Embryonic facial prominence (tissue), 1 donor: ENCODE measurements at regions not wholly inside any gene's neighbourhood (a gene's known extent, or its start where the extent isn't known, plus 50 kb on each side); places are given as distances from the start of the nearest gene placed in this dataset.
A peak's percentile ranks its signal among the peaks of the same experiment; 100 is the strongest.
"Not testable (repeated sequence)": the region's sequence is repeated elsewhere in the genome, so short reads cannot be mapped to it uniquely, and the experiment has no call there.

ENCODE experiments used
- DNase-seq: peaks from one replicate; pipeline ENCODE4 v3.0.0-alpha.2; 2016; ENCODE audit errors: extremely low spot score

DNA sequence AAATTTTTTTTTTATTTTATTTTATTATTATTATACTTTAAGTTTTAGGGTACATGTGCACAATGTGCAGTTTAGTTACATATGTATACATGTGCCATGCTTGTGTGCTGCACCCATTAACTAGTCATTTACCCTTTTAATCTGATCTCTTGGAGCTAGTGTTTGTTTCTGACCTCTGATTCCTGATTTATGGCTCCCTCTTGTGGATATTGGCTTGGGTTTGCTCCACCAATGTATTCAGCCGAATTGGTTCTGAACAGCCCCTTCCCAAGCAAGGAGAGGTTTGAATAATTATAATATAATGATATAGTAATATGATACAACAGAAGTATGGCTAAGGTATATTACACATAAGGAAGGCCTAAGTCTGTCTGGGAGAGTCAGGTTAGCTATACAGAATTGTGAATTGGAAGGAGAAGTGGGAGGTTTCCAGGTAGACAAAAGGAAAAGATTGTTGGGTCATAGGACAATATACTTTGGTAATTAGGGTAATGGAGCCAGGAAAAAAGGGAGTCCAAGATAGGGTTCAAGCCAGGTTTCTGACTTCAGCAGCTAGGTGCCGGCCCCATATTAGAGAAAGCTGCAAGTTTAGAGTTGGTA is 53.1 kb upstream of the HMCN1 start:
- no peak for DNase-seq

DNA sequence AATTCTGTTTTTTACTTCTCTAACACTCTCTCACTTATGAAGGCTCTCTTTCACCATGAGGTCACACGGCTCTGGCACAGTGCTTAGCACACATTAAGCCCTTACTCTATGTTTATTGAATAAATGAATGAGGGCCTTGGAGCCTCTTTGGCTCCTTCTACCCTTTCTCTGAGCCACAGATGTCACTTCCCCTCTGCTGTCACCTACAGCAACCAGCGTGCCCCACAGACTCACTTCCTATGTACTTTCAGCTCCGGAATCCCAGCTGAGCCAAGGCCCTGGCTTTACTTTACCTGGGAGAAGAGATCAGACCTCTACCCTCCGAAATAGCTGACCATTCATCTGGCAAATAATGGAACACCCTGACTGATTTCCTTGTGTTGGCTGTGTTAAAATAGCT is 53.7 kb upstream of the HMCN1 start:
- no peak for DNase-seq

DNA sequence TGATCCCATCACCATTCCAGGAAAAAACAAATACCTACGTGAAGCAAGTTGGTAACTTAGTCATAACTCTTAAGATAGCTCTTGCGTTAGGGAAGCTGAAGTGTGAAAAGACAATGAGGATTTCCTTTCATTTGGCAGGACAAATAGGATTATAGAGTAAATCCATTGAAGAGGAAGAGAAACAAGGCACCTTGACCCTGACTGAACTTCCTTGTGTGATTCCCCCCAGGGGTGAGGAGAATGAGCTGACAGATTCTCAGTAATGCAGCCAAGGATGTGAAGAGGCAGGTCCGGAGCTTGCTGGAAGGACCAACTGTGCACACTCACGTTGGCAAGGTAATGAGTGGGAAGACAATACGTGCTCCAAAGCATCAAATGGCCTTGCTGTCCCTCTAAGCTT is 55.0 kb upstream of the HMCN1 start:
- DNase-seq, result no peak

DNA sequence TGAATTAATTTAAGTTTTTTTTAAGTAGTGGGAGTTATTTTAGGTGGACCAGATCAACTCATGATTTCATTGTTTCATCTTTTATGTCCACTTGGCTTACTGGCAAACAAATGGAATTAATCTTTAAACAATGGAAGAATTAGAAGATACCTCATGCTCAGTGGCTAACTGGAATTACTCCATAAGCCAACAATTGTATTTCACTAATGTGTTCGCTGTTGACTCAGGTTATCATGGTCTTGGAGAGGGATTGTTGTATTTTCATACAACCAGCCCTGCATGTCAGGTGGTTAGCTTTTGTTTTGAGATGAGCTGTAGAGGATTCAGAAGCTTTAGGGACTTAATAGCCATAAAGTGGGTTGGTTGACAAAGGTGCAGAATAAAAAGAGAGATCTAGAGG is 57.2 kb upstream of the HMCN1 start:
- no peak for DNase-seq

DNA sequence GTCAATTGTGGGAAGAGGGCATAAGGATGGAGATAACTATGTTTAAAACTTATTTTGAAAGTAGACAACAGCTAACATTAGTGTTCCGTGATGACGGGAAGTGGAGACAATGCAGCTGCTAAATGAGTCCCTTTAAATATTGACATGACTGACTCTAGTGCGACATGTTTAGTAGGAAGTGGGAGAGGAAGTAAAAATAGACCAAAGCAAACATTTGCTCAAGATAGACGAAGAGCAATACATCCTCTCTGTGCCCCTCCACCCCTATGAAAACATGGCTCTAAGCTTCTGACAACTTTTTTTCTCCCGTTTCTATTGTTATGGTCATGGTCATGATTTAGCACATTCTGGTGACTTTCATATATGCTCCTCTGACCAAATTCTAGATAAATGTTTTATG is 60.0 kb upstream of the HMCN1 start:
- DNase-seq, result no peak

DNA sequence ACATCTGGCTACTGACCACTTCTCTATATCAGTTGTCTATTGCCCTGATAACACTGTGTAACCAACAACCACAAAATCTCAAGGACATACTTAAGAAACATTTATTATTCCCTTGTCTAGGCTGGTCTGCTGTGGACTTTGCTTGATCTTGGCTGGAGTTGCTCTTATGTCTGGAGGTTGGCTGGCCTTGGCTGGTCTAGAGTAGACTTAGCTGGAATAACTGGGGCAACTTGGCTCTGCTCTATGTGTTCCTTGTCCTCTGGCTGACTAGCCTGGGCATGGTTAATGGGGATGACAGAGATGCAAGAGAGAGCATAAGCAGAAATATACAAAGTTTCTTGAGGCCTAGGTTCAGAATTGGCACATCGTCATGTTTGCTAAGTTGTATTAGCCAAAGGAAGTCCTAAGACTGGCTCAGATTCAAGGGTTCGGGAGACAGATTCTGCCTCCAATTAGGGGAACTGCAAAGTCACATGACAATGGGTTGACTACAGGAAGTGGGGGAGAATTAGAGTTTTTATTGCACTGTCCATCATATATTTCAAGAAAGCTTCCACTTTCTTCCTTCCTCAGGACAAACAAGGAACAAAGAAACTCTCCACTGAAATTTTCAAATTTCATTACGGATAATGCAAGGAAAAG is 61.4 kb upstream of the HMCN1 start:
- no peak for DNase-seq

DNA sequence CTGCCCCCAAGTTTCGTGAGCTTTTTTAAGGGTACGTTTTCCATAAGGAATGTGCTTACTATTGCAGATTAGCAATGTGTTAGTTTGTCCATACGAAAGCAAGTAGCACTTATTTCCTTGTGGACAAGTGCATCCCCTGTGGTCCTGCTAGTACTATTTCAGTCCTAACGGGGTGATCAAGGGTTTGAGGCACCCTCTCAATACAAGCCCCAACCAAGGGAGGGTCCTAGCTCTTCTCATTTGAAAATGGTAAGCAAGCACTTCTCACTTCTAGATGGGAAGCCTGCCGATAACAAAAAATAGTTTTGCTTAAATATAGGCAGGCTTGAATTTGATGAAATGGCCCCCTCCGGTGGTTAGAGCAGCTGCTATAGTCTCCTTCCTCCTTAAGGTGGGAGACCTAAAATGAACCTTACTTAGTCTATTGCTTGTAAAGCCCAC is 64.0 kb upstream of the HMCN1 start:
- no peak for DNase-seq

DNA sequence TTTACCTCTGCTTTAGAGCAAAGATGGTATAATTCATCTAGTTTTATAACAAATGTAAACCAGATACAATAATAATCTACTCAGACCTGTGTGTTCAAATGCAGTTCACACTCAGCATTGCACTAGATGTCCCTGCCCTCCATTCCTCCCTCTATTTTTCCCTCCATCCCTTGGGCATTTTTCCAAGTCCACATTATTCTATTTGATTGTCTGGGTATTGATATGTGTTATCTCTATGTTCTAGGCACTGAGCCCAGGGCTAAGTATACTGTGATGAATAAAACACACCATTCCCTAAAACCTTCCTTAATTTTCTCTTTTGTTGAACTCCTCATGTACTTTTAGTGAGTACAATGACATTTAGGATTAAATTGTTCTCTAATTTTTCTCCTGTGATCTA is 66.2 kb upstream of the HMCN1 start:
- DNase-seq, result no peak

DNA sequence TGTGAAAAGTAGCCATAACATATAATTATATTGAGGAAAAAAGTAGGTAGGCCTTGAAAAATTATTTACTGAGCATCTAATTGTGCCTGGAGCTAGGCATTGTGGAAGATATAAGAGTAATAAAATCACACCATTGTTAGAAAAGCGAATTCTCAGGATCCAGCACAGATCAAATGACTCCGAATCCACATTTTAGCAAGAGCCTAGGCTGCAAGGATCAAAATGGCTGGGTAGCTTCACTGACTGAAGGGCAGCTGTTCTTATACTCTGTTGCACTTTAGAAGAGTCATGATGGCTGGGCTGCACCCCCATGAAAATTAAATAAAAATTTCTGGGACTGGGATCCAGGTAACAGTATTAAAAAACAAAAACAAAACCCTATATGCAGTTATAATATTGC is 67.6 kb upstream of the HMCN1 start:
- no peak for DNase-seq

DNA sequence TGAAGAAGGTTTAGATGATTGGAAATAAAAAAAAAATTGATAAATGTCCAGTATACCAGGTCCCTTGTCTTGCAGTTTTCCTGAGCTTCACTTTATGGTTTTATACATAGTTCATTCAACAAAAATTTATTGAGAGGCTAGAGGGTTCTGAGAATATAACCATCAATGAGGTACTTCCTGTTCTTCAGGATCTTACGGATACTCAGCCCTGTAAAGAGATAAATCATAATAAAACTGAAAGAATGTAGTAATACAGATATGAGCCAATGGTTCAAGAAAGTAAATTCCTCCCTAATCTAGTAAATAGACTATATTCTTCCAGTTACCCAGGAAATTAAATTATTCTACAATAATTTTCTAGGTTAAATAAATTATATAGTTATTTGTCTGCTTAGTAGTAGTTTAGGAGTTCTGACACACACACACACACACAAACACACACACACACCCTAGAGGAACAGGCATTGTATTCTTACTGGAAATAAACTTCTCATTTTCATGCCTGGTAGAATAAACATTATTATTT is 70.4 kb upstream of the HMCN1 start:
- no peak for DNase-seq

DNA sequence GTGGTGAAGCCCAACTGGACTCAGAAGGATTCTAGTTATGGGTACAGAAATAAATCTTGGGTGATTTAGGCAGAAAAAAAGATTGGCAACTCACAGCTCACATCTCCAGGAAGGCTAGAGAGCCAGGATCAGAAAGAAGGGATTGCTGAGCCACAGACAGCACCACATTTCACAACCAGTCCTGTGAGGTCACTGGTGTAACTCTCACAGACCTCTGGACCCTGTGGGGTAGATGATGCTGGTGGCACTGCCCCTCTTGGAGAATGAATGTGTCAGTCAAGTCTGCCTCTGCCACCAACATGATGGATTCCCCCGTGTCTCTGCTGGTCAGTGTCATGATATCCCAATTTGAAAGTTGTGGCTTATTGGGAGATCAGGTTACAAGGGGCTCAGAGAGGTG is 70.9 kb upstream of the HMCN1 start:
- no peak for DNase-seq

DNA sequence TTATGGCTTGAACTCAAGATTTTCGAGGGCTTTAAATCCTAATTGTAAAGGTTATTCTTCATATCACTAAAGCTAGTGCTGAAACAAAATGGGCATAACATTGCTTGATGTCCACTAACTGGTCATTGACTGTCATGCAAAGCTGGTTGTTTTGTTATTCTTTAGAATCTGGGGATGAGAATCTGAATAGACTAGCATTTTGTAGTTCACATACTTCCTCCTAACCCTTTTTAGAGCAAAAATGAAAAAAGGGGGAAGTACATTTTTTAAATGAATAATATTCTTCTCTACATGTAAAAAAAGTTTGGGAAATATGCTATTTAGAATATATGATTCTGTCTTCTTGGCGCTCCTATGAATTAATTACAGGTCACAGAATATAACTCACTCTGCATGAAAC is 72.2 kb upstream of the HMCN1 start:
- no peak for DNase-seq

DNA sequence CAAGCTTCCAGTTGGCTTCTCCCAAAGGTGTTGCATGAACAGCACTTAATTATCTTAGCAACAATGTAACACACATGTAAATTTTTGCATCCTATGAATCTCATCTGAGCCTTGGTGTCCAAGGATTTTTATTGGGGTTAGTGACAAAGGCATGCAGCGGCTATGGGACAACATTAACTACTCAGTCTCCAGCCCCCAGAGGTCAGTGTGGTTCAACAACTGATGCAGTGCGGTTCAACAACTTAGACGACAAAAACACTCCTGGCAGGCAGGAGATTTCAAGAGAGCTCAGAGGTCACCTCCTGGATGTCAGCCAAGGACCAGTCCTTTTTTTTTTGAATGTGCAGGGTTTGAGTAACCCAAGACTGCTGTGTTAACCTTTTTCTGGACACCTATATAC is 77.5 kb upstream of the HMCN1 start:
- DNase-seq, result no peak

DNA sequence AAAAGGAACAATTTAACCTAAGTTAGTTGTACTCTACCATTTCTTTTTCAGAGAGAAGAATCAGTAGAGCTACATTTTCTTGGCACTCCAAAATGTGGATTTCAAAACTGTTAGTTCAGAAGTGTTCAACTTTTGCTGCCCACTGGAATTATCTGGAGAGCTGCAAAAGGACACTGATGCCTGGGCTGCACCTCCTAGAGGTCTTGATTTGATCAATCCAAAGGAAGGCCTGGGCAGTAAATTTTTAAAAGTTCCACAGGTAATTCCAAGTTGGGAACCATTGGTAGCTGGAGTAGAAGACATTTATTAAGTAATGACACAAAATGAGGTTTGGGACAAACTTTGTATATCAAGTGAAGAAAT is 79.3 kb upstream of the HMCN1 start:
- no peak for DNase-seq

DNA sequence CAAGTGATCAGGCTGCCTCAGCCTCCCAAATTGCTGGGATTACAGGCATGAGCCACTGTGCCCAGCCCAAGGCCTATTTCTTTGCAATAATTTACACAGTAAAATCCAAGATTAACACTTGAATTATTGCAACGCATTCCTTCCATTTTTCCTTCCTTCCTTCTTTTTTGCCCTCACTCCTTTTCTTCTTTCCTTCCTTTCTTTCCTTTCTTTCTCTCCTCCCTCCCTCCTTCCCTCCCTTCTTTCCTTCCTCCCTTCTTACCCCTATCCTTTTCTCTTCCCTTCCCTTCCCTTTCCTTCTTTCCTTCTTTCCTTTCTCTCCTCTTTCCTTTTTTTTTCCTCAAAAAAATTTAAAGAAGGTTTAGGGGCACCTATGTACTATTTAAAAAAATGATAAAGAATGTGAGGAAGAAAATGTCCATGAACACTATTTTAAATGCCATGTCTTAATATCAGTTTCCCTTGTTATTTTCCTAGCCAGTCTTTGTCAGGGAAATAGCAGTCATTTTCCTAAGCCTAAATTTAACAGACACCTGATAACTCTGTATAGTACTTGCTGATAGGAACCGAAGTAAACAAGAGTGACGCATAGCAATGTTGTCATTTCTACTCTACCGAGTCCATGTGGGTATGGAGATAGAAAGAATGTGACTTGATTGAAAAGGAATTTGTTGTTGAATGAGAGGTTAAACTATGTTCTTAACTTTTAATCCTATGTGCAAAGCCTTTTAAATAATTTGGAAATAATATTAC is 79.8 kb upstream of the HMCN1 start:
- no peak for DNase-seq

DNA sequence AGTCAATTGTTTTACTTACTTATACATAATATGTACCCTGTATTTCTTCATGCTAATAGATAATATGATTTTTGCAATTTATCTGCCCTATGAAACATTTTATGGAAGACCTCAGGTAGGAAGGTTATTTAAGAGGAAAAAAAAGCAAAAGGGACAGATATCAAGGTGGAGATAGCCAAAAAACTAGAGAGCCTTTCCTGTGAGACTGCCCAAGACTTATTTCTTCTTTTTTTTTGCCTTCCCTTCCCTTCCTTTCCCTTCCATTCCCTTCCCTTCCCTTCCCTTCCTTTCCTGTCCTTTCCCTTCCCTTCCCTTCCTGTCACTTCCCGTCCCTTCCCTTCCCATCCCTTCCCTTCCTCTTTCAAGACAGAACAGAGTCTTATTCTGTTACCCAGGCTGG is 80.6 kb upstream of the HMCN1 start:
- DNase-seq, result no peak

DNA sequence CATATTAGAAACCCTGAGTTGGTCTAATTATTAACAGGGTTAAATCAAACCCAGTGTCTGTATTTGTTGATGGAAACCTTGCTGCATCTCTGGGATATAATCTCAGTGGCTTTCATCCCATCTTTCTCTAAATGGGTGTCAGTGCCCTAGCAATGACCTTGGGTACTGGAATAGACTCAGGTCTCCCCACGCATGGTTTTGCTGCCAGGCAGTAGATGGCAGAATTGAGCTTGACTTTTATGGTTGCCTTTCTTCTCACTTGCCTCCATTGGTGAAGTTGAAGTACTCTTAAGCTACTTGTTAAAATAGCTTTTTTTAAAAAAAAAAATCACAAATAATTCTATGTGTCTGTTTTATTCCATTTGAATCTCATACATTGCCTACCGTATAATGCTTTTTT is 81.8 kb upstream of the HMCN1 start:
- DNase-seq, result no peak

DNA sequence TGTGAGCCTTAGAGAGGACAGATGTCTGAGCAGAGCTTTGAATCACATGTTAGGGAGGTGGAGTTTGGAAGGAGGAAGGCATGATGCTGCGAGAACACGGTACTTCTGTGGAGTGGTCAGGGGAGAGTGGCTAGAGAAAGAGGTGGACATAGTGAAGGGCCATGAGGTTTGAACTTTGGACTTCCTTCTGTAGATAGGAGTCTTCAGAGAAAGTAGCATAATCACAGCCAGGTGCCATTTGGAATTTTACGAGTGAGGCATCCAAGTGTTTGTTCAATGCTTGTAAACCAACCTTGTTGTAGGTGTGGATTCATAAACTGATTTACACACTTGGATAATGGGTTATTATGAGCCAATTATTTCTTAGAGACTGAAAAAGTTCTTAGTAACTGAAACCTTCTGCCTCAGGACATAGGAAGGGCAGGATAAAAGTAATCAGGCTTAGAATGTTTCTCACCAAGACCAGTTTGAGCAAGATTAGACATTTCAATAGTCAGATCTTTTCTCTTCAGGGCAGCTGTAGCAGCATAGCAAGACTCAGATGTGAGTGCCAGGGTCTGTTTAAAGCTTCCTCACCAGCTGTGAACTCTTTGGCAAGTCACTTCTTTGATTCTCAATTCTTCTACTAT is 83.5 kb upstream of the HMCN1 start:
- no peak for DNase-seq

DNA sequence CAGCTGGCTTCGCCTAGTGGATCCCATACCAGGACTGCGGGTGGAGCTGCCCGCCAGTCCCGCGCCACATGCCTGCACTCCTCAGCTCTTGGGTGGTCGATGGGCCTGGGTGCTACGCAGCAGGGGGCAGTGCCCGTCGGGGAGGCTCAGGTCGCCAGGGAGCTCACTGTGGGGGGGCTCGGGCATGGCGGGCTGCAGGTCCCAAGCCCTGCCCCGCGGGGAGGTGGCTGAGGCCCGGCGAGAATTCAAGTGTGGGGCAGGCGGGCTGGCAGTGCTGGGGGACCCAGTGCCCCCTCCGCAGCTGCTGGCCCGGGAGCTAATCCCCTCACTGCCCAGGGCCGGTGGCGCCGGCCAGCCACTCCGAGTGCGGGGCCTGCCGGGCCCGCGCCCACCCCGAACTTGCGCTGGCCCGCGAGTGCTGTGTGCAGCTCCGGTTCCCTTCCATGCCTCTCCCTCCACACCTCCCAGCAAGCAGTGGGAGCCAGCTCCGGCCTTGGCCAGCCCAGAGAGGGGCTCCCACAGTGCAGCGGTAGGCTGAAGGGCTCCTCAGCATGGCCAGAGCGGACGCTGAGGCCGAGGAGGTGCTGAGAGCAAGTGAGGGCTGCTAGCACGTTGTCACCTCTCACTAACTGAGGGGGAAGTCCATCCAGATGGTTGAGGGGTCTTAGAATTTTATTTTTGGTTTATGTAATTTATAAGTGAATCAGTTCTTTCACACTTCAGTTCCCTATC is 85.2 kb upstream of the HMCN1 start:
- no peak for DNase-seq

DNA sequence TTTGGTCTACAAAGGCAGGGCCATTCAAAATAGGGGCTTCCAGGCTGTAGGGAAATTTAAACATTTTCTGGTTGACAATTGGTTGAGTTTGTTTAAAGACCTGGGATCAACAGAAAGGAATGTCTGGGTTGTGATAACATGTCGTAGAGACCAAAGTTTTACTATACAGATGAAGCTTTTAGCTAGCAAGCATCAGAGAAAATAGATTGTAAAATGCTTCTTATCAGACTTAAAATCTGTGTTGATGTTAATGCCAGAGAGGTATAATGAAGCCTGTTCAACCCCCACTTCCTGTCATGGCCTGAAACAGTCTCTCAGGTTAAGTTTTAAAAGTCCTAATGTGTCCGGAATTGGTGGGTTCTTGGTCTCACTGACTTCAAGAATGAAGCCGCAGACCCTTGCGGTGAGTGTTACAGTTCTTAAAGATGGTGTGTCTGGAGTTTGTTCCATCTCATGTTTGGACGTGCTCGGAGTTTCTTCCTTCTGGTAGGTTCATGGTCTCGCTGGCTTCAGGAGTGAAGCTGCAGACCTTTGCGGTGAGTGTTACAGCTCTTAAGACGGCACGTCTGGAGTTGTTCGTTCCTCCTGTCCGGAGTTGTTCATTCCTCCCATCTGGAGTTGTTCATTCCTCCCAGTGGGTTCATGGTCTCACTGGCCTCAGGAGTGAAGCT is 86.5 kb upstream of the HMCN1 start:
- DNase-seq, result not testable (repeated sequence)

DNA sequence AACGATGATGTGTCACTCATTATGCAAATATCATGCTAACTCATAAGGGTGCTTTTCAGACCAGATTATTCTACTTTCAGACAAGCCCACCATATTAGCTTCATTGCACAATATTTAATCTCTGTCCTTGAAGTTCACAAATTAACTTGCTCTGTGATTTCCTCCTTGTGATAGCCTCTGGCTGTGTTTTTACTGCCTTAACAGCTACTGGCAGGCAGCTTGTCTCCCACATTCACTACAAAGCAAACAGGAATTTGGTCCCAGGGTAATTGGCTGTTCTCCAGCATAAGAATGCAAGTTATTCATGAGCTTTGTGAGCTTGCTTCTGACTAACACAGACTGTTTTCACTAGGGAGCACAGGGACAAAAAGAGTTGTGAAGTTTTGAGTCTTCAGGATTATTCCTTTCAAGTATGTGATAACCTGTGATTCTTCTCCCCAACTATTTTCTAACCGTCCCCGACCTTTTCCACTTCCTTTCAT is 87.9 kb upstream of the HMCN1 start:
- peak; percentile 70 for DNase-seq
